CD14-positive monocyte (primary cell): ENCODE measurements at regions not wholly inside any gene's neighbourhood (a gene's known extent, or its start where the extent isn't known, plus 50 kb on each side); places are given as distances from the start of the nearest gene placed in this dataset.

ENCODE experiments used
- DNase-seq, 3 donors: peaks; one replicate each; pipeline ENCODE4 v3.0.0-alpha.2; 2011 to 2022
- H2AFZ ChIP-seq: 2 replicates; pipeline ENCODE4 v1.6.0; 2012; ENCODE audit warnings: mild to moderate bottlenecking, low read depth, low read length, inconsistent platforms; ENCODE audit not compliant: insufficient read depth, poor library complexity, severe bottlenecking
- H3K27ac ChIP-seq, 2 donors: 1 replicate in 1 of 2; 2 replicates in 1 of 2; pipeline ENCODE4 v1.5.1; 2012 to 2013; ENCODE audit warnings: low read length in 2 of 2, control low read depth in 1 of 2, inconsistent platforms in 1 of 2, low read depth in 1 of 2, mild to moderate bottlenecking in 1 of 2
- H3K27me3 ChIP-seq, 2 donors: one replicate each; pipeline versions ENCODE4 v1.6.0 to v1.6.1; 2011 to 2013; ENCODE audit warnings: low read length in 2 of 2; ENCODE audit not compliant: control insufficient read depth in 2 of 2, insufficient read depth in 2 of 2
- H3K36me3 ChIP-seq, 2 donors: replicated peaks in 1 of 2; 1 replicate in 1 of 2; 2 replicates in 1 of 2; pipeline versions ENCODE4 v1.5.1 to v1.6.1; 2012 to 2013; ENCODE audit warnings: low read length in 2 of 2, control low read depth in 1 of 2, inconsistent platforms in 1 of 2, mild to moderate bottlenecking in 1 of 2; ENCODE audit not compliant: insufficient read depth in 2 of 2, control insufficient read depth in 1 of 2
- H3K4me1 ChIP-seq, 2 donors: 1 replicate in 1 of 2; 2 replicates in 1 of 2; pipeline versions ENCODE4 v1.5.1 to v1.6.1; 2012 to 2013; ENCODE audit warnings: low read length in 2 of 2, control low read depth in 1 of 2, inconsistent platforms in 1 of 2, mild to moderate bottlenecking in 1 of 2, moderate library complexity in 1 of 2; ENCODE audit not compliant: insufficient read depth in 2 of 2, control insufficient read depth in 1 of 2
- H3K4me2 ChIP-seq: replicated peaks from 2 replicates; pipeline ENCODE3; 2012; ENCODE audit warnings: low read length, moderate library complexity, mild to moderate bottlenecking; ENCODE audit not compliant: poor library complexity, severe bottlenecking; ENCODE audit errors: extremely low read depth
- H3K4me3 ChIP-seq, 3 experiments: fragments of 200-600 bp in 1 of 3; sonication (generic) in 1 of 3; replicated peaks in 1 of 3; 1 replicate in 2 of 3; 2 replicates in 1 of 3; pipeline ENCODE4 v1.5.1; 2011 to 2013; ENCODE audit warnings: low read length in 3 of 3, mild to moderate bottlenecking in 3 of 3, control low read depth in 2 of 3, low read depth in 2 of 3, inconsistent platforms in 1 of 3, moderate library complexity in 1 of 3
- H3K79me2 ChIP-seq: 2 replicates; pipeline ENCODE4 v1.6.0; 2012; ENCODE audit warnings: mild to moderate bottlenecking, control low read depth, inconsistent platforms, low read length, moderate library complexity; ENCODE audit not compliant: insufficient read depth
- H3K9ac ChIP-seq: 2 replicates; pipeline ENCODE4 v1.6.0; 2017; ENCODE audit warnings: low read length, mild to moderate bottlenecking; ENCODE audit not compliant: insufficient read depth, poor library complexity, severe bottlenecking
- H3K9me3 ChIP-seq, 2 donors: replicated peaks in 1 of 2; 1 replicate in 1 of 2; 2 replicates in 1 of 2; pipeline versions ENCODE4 v1.5.1 to v1.6.1; 2012 to 2013; ENCODE audit warnings: low read length in 2 of 2, control low read depth in 1 of 2; ENCODE audit not compliant: control insufficient read depth in 1 of 2, insufficient read depth in 1 of 2
- H4K20me1 ChIP-seq: 2 replicates; pipeline ENCODE4 v1.6.0; 2012; ENCODE audit warnings: mild to moderate bottlenecking, low read length, control low read depth, moderate library complexity; ENCODE audit not compliant: insufficient read depth
- H3K27ac Mint-ChIP-seq, 7 donors: one replicate each; pipeline ENCODE4 v1.8.0; 2020; ENCODE audit warnings: mild to moderate bottlenecking in 7 of 7, mixed read lengths in 7 of 7, moderate library complexity in 6 of 7, inconsistent platforms in 2 of 7
- H3K27me3 Mint-ChIP-seq, 3 donors: one replicate each; pipeline ENCODE4 v1.8.0; 2021 to 2022; ENCODE audit warnings: low read depth in 3 of 3, mild to moderate bottlenecking in 3 of 3, mixed read lengths in 3 of 3, moderate library complexity in 3 of 3, inconsistent platforms in 1 of 3
- H3K36me3 Mint-ChIP-seq, 2 donors: one replicate each; pipeline ENCODE4 v1.8.0; 2020; ENCODE audit warnings: mixed read lengths in 2 of 2, inconsistent platforms in 1 of 2, mild to moderate bottlenecking in 1 of 2
- H3K4me1 Mint-ChIP-seq: one replicate; pipeline ENCODE4 v1.8.0; 2020; ENCODE audit warnings: mild to moderate bottlenecking, mixed read lengths
- H3K4me3 Mint-ChIP-seq, 2 donors: one replicate each; pipeline ENCODE4 v1.8.0; 2020; ENCODE audit warnings: mild to moderate bottlenecking in 2 of 2, mixed read lengths in 2 of 2, moderate library complexity in 1 of 2
- H3K9me3 Mint-ChIP-seq, 7 donors: one replicate each; pipeline ENCODE4 v1.8.0; 2020 to 2022; ENCODE audit warnings: mixed read lengths in 7 of 7, mild to moderate bottlenecking in 6 of 7, moderate library complexity in 6 of 7, inconsistent platforms in 2 of 7
- CTCF ChIP-seq: fragments of 200-600 bp; IDR thresholded peaks from one replicate; pipeline ENCODE4 v1.8.0; 2022; ENCODE audit warnings: antibody characterized with exemption, mild to moderate bottlenecking
- WGBS: methylation state at CpG from one replicate; pipeline ENCODE4 v1.1.5; 2013; ENCODE audit warnings: missing lambda C conversion rate; ENCODE audit not compliant: insufficient coverage; 5-methylcytosine and 5-hydroxymethylcytosine counted together
- intact Hi-C, 2 donors: fragments of 100-400 bp; cut with micrococcal nuclease; formaldehyde crosslinking; loops; one replicate each; pipeline versions ENCODE4 v1.15.0 to v1.15.1; 2023

- Mint-ChIP-seq H3K36me3 (no peaks in the 10 kb centered on the region), H3K27ac (no peak overlapping the region), H3K4me1 (no peaks in the 10 kb centered on the region), H3K4me3 (no peak overlapping the region), H3K27me3 (peaks cover 0 to 1% (median 0%) of the 10 kb centered on the region in 3 donors), H3K9me3 (peaks cover 3 to 38% (median 21%) of the 10 kb centered on the region in 7 donors)
- Histone ChIP-seq H4K20me1 (no peaks in the 10 kb centered on the region), H3K4me2 (no peak overlapping the region), H3K36me3 (no peaks in the 10 kb centered on the region), H3K9ac (no peak overlapping the region), H3K9me3 (peaks cover 50 to 56% of the 10 kb centered on the region in 2 donors), H3K4me1 (no peaks in the 10 kb centered on the region), H3K27me3 (no peaks in the 10 kb centered on the region), H3K79me2 (no peaks in the 10 kb centered on the region), H3K4me3 (no peak overlapping the region), H2AFZ (no peak overlapping the region), H3K27ac (no peak overlapping the region)
- TF ChIP-seq CTCF: no peak
- no peak for DNase-seq
- intact Hi-C loops: no loop called here
Observed at GRCh38 chr16:35523991-35524390, 2064.6 kb downstream of the TP53TG3F start.

- Histone ChIP-seq H3K27me3 (no peaks in the 10 kb centered on the region), H3K4me1 (no peaks in the 10 kb centered on the region), H3K27ac (no peak overlapping the region), H3K36me3 (no peaks in the 10 kb centered on the region), H4K20me1 (no peaks in the 10 kb centered on the region), H3K4me3 (no peak overlapping the region), H3K4me2 (no peak overlapping the region), H2AFZ (no peak overlapping the region), H3K79me2 (no peaks in the 10 kb centered on the region), H3K9me3 (peaks cover 49 to 55% of the 10 kb centered on the region in 2 donors), H3K9ac (no peak overlapping the region)
- WGBS: 74% methylated on average over 24 of the region's 26 CpGs
- Mint-ChIP-seq H3K9me3 (peaks cover 5 to 38% (median 21%) of the 10 kb centered on the region in 7 donors), H3K27me3 (peaks cover 0 to 1% (median 0%) of the 10 kb centered on the region in 3 donors), H3K36me3 (no peaks in the 10 kb centered on the region), H3K27ac (no peak overlapping the region), H3K4me1 (no peaks in the 10 kb centered on the region), H3K4me3 (no peak overlapping the region)
- DNase-seq: no peak
- no peak for TF ChIP-seq CTCF
- intact Hi-C loops: no loop called here
Observed at GRCh38 chr16:35525979-35526590, 2066.7 kb downstream of the TP53TG3F start.
